ENCODE measurements at regions not wholly inside any gene's neighbourhood (a gene's known extent, or its start where the extent isn't known, plus 50 kb on each side); places are given as distances from the start of the nearest gene placed in this dataset.

DNA sequence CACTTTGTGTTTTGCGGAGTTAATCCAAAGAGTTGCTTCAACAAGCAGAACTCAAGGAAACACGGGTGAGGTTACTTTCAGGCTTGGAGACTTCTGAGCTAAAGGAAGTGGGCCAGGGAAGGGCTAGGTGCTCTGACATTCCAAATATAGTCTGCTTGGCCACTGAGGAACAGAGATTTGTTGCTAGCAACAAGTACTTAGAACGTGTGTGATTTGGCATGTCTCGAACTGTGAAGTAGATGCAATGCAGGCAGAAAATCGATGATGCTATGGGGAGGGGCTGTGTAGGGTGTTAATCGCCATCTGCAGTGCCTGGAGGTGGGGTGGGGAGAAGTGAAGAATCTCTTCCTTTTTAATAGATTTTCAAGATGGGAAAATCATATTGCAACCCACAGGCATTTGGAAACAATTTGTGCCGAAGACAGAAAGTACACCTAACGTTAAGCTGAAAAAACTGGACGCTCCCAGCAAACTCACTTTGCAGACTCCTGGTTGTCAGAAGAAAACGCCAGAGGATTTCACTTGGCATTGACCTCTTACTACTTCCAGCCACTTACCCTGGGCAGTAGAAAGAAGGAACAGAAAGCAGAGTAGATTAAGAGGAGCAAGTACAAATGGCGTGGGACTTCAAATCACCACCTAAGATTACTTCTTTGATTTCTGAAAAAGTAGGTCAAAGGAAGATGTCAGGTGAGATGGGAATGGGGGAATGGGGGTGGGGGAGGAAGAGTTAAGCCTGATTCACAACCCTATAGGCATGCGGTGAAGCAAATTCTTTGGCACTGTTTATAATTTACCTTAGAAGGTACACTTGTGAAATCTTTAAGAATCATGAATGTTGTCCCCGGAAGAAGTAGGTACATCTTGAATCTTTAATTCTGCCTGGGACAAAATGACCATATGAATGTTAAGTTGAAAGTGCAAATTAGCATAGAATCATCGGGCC lies 314.1 kb downstream of the CD83 start:
- intact Hi-C loops (cut with DNase I): no loop called here
- DNase-seq (ENCODE audit: low spot score): no peak

DNA sequence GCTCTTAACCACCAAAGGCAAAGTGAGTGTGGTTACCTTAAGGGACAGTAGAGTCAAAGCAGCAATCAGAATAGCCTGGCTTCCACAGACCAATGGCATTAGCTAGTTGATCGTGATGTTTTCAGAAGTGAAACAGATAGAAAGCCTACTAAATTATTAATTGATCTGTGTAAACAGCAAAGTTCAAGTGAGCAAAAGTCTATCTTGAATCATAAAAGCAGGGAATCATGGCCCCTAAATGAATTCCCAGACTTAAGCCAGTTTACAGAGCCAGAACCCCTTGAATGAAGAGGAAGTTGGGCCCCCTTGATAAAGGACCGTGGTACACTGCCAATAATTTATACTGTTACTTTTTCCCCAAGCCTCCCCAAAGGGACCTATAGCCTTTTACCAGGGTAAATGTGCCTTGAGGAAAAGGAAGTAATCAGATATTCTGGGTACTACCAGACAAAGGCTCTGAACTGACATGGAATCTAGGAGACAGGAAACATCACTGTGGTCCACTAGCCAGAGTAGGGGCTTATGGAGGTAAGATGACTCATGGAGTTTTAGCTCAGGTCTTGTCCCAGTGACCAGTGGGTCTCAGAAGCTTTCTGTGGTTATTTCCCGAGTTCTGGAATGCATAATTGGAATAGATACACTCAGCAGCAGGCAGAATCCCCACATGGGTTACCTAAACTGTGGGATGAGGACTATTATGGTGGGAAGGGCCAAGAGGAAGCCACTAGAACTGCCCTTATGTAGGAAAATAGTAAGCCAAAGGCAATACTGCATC lies 317.5 kb downstream of the CD83 start:
- intact Hi-C loops (cut with DNase I): no loop called here
- no peak for DNase-seq (ENCODE audit: low spot score)

- intact Hi-C loops (cut with DNase I): no loop called here
- no peak for DNase-seq (ENCODE audit: low spot score)
These were observed 319.1 kb downstream of the CD83 start for GRCh38 chr6:14436592-14437132.

DNA sequence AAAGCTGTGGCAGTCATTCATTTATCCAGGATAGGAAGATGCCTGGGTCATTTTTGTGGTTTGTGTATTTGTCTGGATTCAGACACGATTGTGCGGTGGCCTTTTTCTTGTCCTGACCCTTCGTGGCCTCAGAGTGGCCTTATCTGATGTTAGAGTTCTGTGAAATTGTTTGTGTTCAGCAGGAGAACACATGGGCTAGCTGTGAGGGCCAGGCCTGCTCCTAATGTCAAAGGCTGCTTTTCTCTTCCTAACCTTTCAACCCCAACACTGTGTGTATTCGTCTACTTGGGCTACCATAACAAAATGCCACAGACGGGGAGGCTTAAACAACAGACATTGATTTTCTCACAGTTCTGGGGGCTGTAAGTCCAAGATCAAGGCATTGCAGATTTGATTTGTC lies 321.8 kb downstream of the CD83 start:
- no peak for DNase-seq (ENCODE audit: low spot score)
- intact Hi-C loops (cut with DNase I): no loop called here

- intact Hi-C loops (cut with DNase I): no loop called here
- DNase-seq (ENCODE audit: low spot score): no peak
These were observed 322.8 kb downstream of the CD83 start for GRCh38 chr6:14440215-14440910.

- DNase-seq (ENCODE audit: low spot score): no peak
These were observed 323.6 kb downstream of the CD83 start for GRCh38 chr6:14440940-14441781.

DNA sequence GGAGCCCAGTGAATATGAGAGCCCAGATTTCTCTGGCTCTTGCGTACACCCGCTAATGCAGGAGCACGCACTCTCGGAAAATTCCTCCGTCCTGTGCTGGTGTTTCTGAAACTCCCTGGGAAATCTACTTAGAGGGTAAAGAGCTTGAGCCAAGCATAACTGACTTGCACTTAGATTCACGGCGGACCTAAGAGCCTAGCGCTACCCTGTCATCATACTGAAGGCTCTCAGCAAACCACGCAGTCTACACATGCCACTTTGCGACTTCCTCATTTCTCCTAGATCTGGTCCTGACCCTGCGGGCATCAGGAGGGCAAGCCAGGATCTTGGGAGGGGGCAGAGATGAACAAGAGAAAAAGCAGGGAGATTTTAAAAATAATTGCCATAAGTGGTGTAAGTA lies 324.7 kb downstream of the CD83 start:
- DNase-seq (ENCODE audit: low spot score): no peak
- intact Hi-C loops (cut with DNase I): no loop called here

More at GRCh38 chr6:14440940-14441781, 323.6 kb downstream of the CD83 start:
- intact Hi-C loops (cut with DNase I): no loop called here

- intact Hi-C loops (cut with DNase I): no loop called here
- DNase-seq (ENCODE audit: low spot score): no peak
These were observed 326.2 kb downstream of the CD83 start for GRCh38 chr6:14443629-14444268.

DNA sequence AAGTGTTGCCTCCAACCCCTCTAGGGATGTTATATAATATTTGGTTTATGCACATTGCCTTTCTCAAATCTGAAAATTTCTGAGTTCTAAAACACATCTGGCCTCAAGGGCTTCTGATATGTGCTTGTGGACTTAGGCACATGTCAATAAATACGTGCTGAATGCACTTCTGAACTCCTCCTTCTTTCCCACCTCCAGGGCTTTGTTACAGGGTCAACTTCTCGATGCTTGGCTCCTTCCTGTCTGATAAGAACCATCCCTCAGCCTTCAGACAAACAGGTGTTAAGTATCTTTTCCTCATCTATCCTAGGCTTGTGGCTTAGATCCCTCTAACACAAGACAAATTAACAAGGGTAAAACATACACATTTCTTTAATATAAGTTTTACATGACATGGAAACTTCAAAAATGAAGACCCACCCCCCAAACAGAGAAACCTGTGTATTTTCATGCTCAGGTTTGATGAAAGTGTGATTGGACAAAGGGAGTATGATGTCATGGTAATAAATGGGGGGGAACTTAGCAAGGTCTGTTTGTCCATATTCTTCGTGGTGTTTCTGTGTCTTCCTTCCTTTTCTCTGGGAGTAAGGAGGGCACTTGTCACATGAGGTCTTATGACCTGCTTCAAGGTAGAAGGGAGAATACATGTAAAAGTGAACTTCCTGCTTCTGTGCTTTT lies 326.9 kb downstream of the CD83 start:
- intact Hi-C loops (cut with DNase I): no loop called here
- DNase-seq (ENCODE audit: low spot score): no peak

DNA sequence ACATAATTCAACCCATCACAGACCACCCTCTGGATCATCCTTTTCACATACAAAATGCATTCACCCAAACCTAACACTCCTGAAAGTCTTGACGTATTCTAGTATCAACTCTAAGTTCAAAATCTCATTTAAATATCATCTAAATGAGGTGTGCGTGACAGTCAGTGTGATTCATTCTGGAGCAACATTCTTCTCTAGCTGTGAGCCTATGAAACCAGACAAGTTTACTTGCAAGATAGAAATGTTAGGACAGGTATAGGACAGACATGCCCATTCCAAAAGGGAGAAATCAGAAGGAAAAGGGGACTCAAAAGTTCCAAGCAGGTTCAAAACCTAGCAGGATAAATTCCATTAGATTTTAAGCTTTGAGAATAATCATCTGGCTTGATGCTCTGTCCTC lies 329.7 kb downstream of the CD83 start:
- intact Hi-C loops (cut with DNase I): loop anchor here in 1 of 2 donors (5.0 kb wide), 1 partner anchor 1170 kb away; no protein-coding TSS in a partner anchor
- DNase-seq (ENCODE audit: low spot score): no peak

DNA sequence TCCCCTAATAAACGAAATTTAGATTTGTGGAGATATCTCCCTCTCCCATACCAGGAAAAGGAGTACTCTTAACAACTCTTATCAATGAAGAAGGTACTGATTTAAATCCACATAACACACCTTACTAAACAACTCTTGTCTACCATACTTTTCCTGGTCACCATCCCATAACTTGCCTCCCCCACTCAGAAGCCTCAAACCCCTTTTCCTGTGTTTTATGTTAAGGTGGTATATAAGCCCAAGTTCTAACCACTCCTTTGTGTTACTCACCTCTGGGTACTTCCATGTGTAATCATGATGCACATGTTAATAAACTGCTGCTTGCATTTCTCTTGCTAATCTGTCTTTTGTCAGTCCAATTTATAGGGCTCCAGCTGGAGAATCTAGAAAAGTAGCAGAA lies 330.7 kb downstream of the CD83 start:
- DNase-seq (ENCODE audit: low spot score): no peak
- intact Hi-C loops (cut with DNase I): loop anchor here in 1 of 2 donors (5.0 kb wide), 1 partner anchor 1169 kb away; no protein-coding TSS in a partner anchor

GRCh38 chr6:14450133-14450504 lies 332.5 kb downstream of the CD83 start:
- DNase-seq (ENCODE audit: low spot score): no peak
- intact Hi-C loops (cut with DNase I): no loop called here

DNA sequence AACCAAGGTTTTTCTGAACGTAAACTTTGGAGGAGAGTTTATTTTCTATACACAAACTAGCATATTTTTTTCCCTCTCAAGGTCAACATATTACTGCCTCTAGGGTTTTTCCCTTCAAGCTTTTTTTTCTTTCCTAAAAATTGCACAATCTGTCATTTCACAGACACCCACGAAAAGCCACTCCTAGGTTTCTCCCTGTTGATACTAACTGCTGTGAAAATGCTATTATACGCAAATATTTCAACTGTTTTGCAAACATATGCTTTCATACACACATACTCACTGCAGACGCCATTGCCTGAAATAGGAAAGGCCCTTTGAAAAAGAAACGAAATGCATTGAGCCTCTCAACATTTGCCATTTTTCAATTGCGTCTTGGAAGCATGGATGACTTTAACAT lies 333.0 kb downstream of the CD83 start:
- no peak for DNase-seq (ENCODE audit: low spot score)
- intact Hi-C loops (cut with DNase I): no loop called here

DNA sequence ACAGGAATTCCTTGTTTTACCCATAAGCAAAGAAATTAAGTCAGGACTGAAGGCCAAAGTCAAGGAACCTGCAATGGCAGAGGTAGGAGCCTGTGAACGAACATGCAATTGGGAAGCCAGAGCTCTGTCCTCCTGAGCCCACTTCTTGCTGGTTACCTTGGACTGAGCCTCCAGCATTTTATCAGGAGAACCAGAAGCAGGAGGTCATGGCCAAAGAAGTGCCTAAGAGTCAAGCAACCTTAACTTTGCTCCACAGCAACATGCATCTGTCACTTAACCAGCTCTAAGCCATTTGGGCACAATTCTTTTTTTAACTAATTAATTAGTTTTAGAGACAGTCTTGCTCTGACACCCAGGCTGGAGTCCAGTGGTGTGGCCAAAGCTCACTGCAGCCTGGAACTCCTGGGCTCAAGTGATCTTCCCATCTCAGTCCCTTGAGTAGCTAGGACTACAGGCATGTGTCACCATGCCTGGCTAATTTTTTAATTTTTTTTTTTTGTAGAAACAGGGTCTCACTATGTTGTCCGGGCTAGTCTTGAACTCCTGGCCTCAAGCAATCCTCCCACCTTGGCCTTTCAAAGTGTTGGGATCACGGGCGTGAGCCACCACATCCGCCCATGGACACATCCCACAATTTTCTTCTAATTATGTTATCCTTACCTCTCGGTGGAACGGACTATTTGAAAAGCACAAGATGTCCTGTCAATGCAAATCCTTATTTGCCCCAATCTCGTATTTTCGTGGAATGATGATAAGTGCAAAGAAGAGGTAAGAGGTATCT lies 334.2 kb downstream of the CD83 start:
- intact Hi-C loops (cut with DNase I): no loop called here
- DNase-seq (ENCODE audit: low spot score): no peak

GRCh38 chr6:14452567-14453527 lies 335.3 kb downstream of the CD83 start:
- DNase-seq (ENCODE audit: low spot score): no peak
- intact Hi-C loops (cut with DNase I): no loop called here
